GM12878 (cell line): ENCODE measurements at regions not wholly inside any gene's neighbourhood (a gene's known extent, or its start where the extent isn't known, plus 50 kb on each side); places are given as distances from the start of the nearest gene placed in this dataset.

Source experiments
- ATAC-seq: fragments of 200-7000 bp; cut with Tn5 transposase; 3 replicates; pipeline ENCODE4 v1.9.1; 2020; ENCODE audit warnings: mild to moderate bottlenecking, moderate library complexity
- BruUV-seq: library from RNA; stranded (reverse); fragments of 400-500 nt; replicated peaks from 2 replicates; lab custom pipeline; 2021; lab: Mats Ljungman, UMichigan
- CTCF ChIA-PET: fragments of 300-600 bp; sonication (Branson Sonifier 250); formaldehyde crosslinking; extraction: SDS; loops from one replicate; lab custom pipeline; 2021; ENCODE audit warnings: inconsistent platforms; lab: Yijun Ruan, JAX
- POLR2A ChIA-PET: fragments of 350-600 bp; formaldehyde crosslinking; extraction: SDS; loops from one replicate; lab custom pipeline; 2021; ENCODE audit warnings: inconsistent platforms; lab: Charles Lee
- RAD21 ChIA-PET: fragments of 300-600 bp; sonication (Branson Sonifier 250); formaldehyde crosslinking; loops from one replicate; lab custom pipeline; 2023; ENCODE audit warnings: antibody characterized with exemption; ENCODE audit not compliant: unreplicated experiment; lab: Charles Lee
- SMC1A ChIA-PET: fragments of 300-600 bp; sonication (Branson Sonifier 250); formaldehyde crosslinking; loops from one replicate; lab custom pipeline; 2023; ENCODE audit not compliant: unreplicated experiment, uncharacterized antibody; lab: Charles Lee
- DNase-seq: peaks from one replicate; pipeline ENCODE4 v3.0.0-alpha.2; 2011; ENCODE audit warnings: low read depth, low spot score
- FAIRE-seq: peaks from 3 replicates; lab custom pipeline; 2011; peaks lifted over from hg19 to GRCh38; lab: Jason Lieb, UNC
- H2AFZ ChIP-seq: 2 replicates; pipeline ENCODE4 v1.6.0; 2011; ENCODE audit warnings: low read depth, low read length, control low read depth; ENCODE audit not compliant: control insufficient read depth
- H3K27ac ChIP-seq: 2 replicates; pipeline ENCODE4 v1.5.1; 2011; ENCODE audit warnings: control low read depth; ENCODE audit not compliant: control insufficient read depth, insufficient read depth
- H3K27me3 ChIP-seq, 2 experiments: replicated peaks in 1 of 2; 2 replicates each; pipeline versions ENCODE4 v1.6.0 to v1.6.1; 2011; ENCODE audit warnings: low read length in 1 of 2; ENCODE audit not compliant: control insufficient read depth in 2 of 2, insufficient read depth in 2 of 2
- H3K36me3 ChIP-seq, 2 experiments: 2 replicates each; pipeline ENCODE4 v1.5.1; 2011; ENCODE audit warnings: low read length in 1 of 2; ENCODE audit not compliant: control insufficient read depth in 2 of 2, insufficient read depth in 2 of 2
- H3K4me1 ChIP-seq: 2 replicates; pipeline ENCODE4 v1.6.1; 2011; ENCODE audit warnings: mild to moderate bottlenecking, low read length, moderate library complexity, mixed read lengths; ENCODE audit not compliant: control insufficient read depth, insufficient read depth
- H3K4me2 ChIP-seq: 2 replicates; pipeline ENCODE4 v1.6.0; 2011; ENCODE audit warnings: control low read depth; ENCODE audit not compliant: control insufficient read depth, insufficient read depth
- H3K4me3 ChIP-seq: fragments of 200-600 bp; sonication (generic); 2 replicates; pipeline ENCODE4 v1.5.1; 2016
- H3K79me2 ChIP-seq: 2 replicates; pipeline ENCODE4 v1.6.0; 2011; ENCODE audit warnings: low read length; ENCODE audit not compliant: control insufficient read depth, insufficient read depth
- H3K9ac ChIP-seq: 2 replicates; pipeline ENCODE4 v1.8.0; 2011; ENCODE audit warnings: low read length, control low read depth, mixed read lengths; ENCODE audit not compliant: control insufficient read depth, insufficient read depth
- H3K9me3 ChIP-seq: replicated peaks from 3 replicates; pipeline ENCODE4 v1.5.1; 2011; ENCODE audit warnings: mild to moderate bottlenecking, low read length; ENCODE audit not compliant: control insufficient read depth, insufficient read depth
- H4K20me1 ChIP-seq: 2 replicates; pipeline ENCODE4 v1.6.0; 2011; ENCODE audit not compliant: control insufficient read depth, insufficient read depth
- ASH2L ChIP-seq: fragments of 300-600, 200-600 bp; sonication (generic); IDR thresholded peaks from 2 replicates; pipeline ENCODE4 v1.6.1; 2017; ENCODE audit warnings: low read depth, mild to moderate bottlenecking, borderline replicate concordance
- BMI1 ChIP-seq: fragments of 450-650 bp; IDR thresholded peaks from 2 replicates; pipeline ENCODE4 v1.6.1; 2016; ENCODE audit warnings: mild to moderate bottlenecking, moderate library complexity, borderline replicate concordance
- HDGF ChIP-seq: fragments of 450-650 bp; IDR thresholded peaks from 2 replicates; pipeline ENCODE4 v1.6.1; 2016; ENCODE audit warnings: antibody characterized with exemption
- IKZF1 ChIP-seq: fragments of 450-650 bp; conservative IDR thresholded peaks from 2 replicates; pipeline ENCODE4 v1.6.1; 2017; ENCODE audit warnings: antibody characterized with exemption, mild to moderate bottlenecking
- MTA3 ChIP-seq: IDR thresholded peaks from 2 replicates; pipeline ENCODE4 v1.6.1; 2012; ENCODE audit warnings: low read length, inconsistent platforms, borderline replicate concordance
- NFYB ChIP-seq: IDR thresholded peaks from 2 replicates; pipeline ENCODE4 v1.6.1; 2011; ENCODE audit warnings: low read depth, mild to moderate bottlenecking, low read length, improper control_type of control experiment, moderate library complexity; ENCODE audit not compliant: insufficient read depth
- RUNX3 ChIP-seq: IDR thresholded peaks from 2 replicates; pipeline ENCODE4 v1.6.1; 2012; ENCODE audit warnings: low read length, inconsistent platforms
- ZNF274 ChIP-seq: IDR thresholded peaks from one replicate; pipeline ENCODE4 v1.8.0; 2011; ENCODE audit not compliant: insufficient read length, insufficient read depth
- WGBS: methylation state at CpG from one replicate; pipeline ENCODE4 v1.1.6; 2016; ENCODE audit warnings: low lambda C conversion rate; ENCODE audit not compliant: insufficient replicate concordance, insufficient coverage; ENCODE audit errors: missing lambda C conversion rate; 5-methylcytosine and 5-hydroxymethylcytosine counted together
- in situ Hi-C: fragments of 300-500 bp; cut with MboI; formaldehyde crosslinking; loops from 9 replicates; pipeline ENCODE4 v1.14.3; 2018; ENCODE audit warnings: mixed read lengths
- intact Hi-C: fragments of 100-400 bp; cut with micrococcal nuclease; formaldehyde crosslinking; loops from one replicate; pipeline ENCODE4 v1.14.2; 2022; ENCODE audit not compliant: unreplicated experiment
- TF ChIP-seq, protein P1 (sequence below): fragments of 450-650 bp; formaldehyde crosslinking; IDR thresholded peaks from 2 replicates; pipeline ENCODE4 v1.4.0; 2022; ENCODE audit warnings: mild to moderate bottlenecking, moderate library complexity
- TF ChIP-seq, protein P2 (sequence below): fragments of 450-650 bp; IDR thresholded peaks from 2 replicates; pipeline ENCODE4 v1.6.1; 2017; ENCODE audit warnings: mild to moderate bottlenecking, moderate library complexity

- no peak overlapping the region for H3K9ac ChIP-seq
- POLR2A ChIA-PET, result no interaction called here
- ATAC-seq, result no peak
- no peak overlapping the region for H3K27ac ChIP-seq
- no TSS peak for BruUV-seq
- H3K9me3 ChIP-seq, result no peaks in the 10 kb centered on the region
- SMC1A ChIA-PET, result no interaction called here
- RAD21 ChIA-PET, result no interaction called here
- in situ Hi-C loops (no loop called here), intact Hi-C loops (no loop called here)
- CTCF ChIA-PET, result no interaction called here
- no peak for FAIRE-seq
- no peak for TF ChIP-seq IKZF1
- TF ChIP-seq ASH2L, result no peak
- DNase-seq, result no peak
- no peaks in the 10 kb centered on the region for H3K27me3 ChIP-seq
- no peaks in the 10 kb centered on the region for H3K4me1 ChIP-seq
- H4K20me1 ChIP-seq, result no peaks in the 10 kb centered on the region
- WGBS, result 69% methylated on average over 5 of the region's 5 CpGs
- no peaks in the 10 kb centered on the region for H3K36me3 ChIP-seq
- no peak overlapping the region for H3K4me3 ChIP-seq
- no peak overlapping the region for H3K4me2 ChIP-seq
- H3K79me2 ChIP-seq, result no peaks in the 10 kb centered on the region
- H2AFZ ChIP-seq, result no peak overlapping the region
Observed at GRCh38 chr9:86642721-86643120, 288.5 kb upstream of the TUT7 start.

- no peaks in the 10 kb centered on the region for H3K79me2 ChIP-seq
- SMC1A ChIA-PET, result no interaction called here
- no peaks in the 10 kb centered on the region for H3K9me3 ChIP-seq
- no peak overlapping the region for H3K27ac ChIP-seq
- FAIRE-seq, result no peak
- H3K36me3 ChIP-seq, result no peaks in the 10 kb centered on the region
- no peak overlapping the region for H3K4me2 ChIP-seq
- POLR2A ChIA-PET, result no interaction called here
- DNase-seq, result no peak
- no peak overlapping the region for H3K9ac ChIP-seq
- CTCF ChIA-PET, result interaction anchor here (0.6 kb wide), 1 partner anchor 158 kb away, joined by 4 read pairs; no protein-coding TSS in a partner anchor
- no peaks in the 10 kb centered on the region for H3K27me3 ChIP-seq
- in situ Hi-C loops (no loop called here), intact Hi-C loops (no loop called here)
- RAD21 ChIA-PET, result no interaction called here
- H3K4me3 ChIP-seq, result no peak overlapping the region
- H3K4me1 ChIP-seq, result no peaks in the 10 kb centered on the region
- WGBS, result 32% methylated on average over 3 of the region's 3 CpGs
- no TSS peak for BruUV-seq
- H2AFZ ChIP-seq, result no peak overlapping the region
- ATAC-seq, result no peak
- no peaks in the 10 kb centered on the region for H4K20me1 ChIP-seq
- TF ChIP-seq RUNX3, result no peak
- TF ChIP-seq, protein P1, sequence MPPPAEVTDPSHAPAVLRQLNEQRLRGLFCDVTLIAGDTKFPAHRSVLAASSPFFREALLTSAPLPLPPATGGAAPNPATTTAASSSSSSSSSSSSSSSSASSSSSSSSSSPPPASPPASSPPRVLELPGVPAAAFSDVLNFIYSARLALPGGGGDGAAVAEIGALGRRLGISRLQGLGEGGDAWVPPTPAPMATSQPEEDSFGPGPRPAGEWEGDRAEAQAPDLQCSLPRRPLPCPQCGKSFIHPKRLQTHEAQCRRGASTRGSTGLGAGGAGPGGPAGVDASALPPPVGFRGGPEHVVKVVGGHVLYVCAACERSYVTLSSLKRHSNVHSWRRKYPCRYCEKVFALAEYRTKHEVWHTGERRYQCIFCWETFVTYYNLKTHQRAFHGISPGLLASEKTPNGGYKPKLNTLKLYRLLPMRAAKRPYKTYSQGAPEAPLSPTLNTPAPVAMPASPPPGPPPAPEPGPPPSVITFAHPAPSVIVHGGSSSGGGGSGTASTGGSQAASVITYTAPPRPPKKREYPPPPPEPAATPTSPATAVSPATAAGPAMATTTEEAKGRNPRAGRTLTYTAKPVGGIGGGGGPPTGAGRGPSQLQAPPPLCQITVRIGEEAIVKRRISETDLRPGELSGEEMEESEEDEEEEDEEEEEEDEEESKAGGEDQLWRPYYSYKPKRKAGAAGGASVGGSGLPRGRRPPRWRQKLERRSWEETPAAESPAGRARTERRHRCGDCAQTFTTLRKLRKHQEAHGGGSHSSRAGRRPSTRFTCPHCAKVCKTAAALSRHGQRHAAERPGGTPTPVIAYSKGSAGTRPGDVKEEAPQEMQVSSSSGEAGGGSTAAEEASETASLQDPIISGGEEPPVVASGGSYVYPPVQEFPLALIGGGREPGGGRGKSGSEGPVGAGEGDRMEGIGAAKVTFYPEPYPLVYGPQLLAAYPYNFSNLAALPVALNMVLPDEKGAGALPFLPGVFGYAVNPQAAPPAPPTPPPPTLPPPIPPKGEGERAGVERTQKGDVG (CRISPR knock-in tag), result no peak
- no peak for TF ChIP-seq BMI1
- no peak for TF ChIP-seq HDGF
- TF ChIP-seq ASH2L, result no peak
- TF ChIP-seq, protein P2, sequence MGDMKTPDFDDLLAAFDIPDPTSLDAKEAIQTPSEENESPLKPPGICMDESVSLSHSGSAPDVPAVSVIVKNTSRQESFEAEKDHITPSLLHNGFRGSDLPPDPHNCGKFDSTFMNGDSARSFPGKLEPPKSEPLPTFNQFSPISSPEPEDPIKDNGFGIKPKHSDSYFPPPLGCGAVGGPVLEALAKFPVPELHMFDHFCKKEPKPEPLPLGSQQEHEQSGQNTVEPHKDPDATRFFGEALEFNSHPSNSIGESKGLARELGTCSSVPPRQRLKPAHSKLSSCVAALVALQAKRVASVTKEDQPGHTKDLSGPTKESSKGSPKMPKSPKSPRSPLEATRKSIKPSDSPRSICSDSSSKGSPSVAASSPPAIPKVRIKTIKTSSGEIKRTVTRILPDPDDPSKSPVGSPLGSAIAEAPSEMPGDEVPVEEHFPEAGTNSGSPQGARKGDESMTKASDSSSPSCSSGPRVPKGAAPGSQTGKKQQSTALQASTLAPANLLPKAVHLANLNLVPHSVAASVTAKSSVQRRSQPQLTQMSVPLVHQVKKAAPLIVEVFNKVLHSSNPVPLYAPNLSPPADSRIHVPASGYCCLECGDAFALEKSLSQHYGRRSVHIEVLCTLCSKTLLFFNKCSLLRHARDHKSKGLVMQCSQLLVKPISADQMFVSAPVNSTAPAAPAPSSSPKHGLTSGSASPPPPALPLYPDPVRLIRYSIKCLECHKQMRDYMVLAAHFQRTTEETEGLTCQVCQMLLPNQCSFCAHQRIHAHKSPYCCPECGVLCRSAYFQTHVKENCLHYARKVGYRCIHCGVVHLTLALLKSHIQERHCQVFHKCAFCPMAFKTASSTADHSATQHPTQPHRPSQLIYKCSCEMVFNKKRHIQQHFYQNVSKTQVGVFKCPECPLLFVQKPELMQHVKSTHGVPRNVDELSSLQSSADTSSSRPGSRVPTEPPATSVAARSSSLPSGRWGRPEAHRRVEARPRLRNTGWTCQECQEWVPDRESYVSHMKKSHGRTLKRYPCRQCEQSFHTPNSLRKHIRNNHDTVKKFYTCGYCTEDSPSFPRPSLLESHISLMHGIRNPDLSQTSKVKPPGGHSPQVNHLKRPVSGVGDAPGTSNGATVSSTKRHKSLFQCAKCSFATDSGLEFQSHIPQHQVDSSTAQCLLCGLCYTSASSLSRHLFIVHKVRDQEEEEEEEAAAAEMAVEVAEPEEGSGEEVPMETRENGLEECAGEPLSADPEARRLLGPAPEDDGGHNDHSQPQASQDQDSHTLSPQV, result no peak
- no peak for TF ChIP-seq NFYB
- no peak for TF ChIP-seq MTA3
- TF ChIP-seq ZNF274, result no peak
Observed at GRCh38 chr9:86641970-86642369, 287.8 kb upstream of the TUT7 start.
